AG08395 (cell line): ENCODE measurements at regions not wholly inside any gene's neighbourhood (a gene's known extent, or its start where the extent isn't known, plus 50 kb on each side); places are given as distances from the start of the nearest gene placed in this dataset.

Experiments used
- DNase-seq: peaks from one replicate; pipeline ENCODE4 v3.0.0; 2012; ENCODE audit warnings: mixed read lengths, low spot score

- DNase-seq, result no peak
Measured at GRCh38 chr2:12315224-12315623, 401.5 kb upstream of the TRIB2 start.

GRCh38 chr2:12316476-12316875, 400.3 kb upstream of the TRIB2 start:
- no peak for DNase-seq

GRCh38 chr2:12317286-12317685, 399.4 kb upstream of the TRIB2 start:
- no peak for DNase-seq

GRCh38 chr2:12317814-12318426, 398.8 kb upstream of the TRIB2 start:
- DNase-seq, result peak; percentile 86

- DNase-seq, result peak; percentile 76
Measured at GRCh38 chr2:12318427-12319057, 398.2 kb upstream of the TRIB2 start.

GRCh38 chr2:12320027-12320734, 396.6 kb upstream of the TRIB2 start:
- no peak for DNase-seq

GRCh38 chr2:12320991-12321641, 395.6 kb upstream of the TRIB2 start:
- DNase-seq, result peak; percentile 88

GRCh38 chr2:12321886-12322285, 394.9 kb upstream of the TRIB2 start:
- no peak for DNase-seq

GRCh38 chr2:12325806-12326205, 390.9 kb upstream of the TRIB2 start:
- DNase-seq, result no peak

- DNase-seq, result no peak
Measured at GRCh38 chr2:12326449-12327190, 390.1 kb upstream of the TRIB2 start.

GRCh38 chr2:12330916-12331315, 385.8 kb upstream of the TRIB2 start:
- peak; percentile 66 for DNase-seq

- DNase-seq, result no peak
Measured at GRCh38 chr2:12331698-12332097, 385.0 kb upstream of the TRIB2 start.

- DNase-seq, result no peak
Measured at GRCh38 chr2:12333293-12333692, 383.4 kb upstream of the TRIB2 start.

GRCh38 chr2:12334412-12334966, 382.2 kb upstream of the TRIB2 start:
- no peak for DNase-seq

- DNase-seq, result no peak
Measured at GRCh38 chr2:12335131-12335530, 381.6 kb upstream of the TRIB2 start.

- DNase-seq, result no peak
Measured at GRCh38 chr2:12335995-12336394, 380.7 kb upstream of the TRIB2 start.

- DNase-seq, result no peak
Measured at GRCh38 chr2:12338946-12339697, 377.6 kb upstream of the TRIB2 start.

GRCh38 chr2:12340164-12340563, 376.6 kb upstream of the TRIB2 start:
- DNase-seq, result peak; percentile 57

- no peak for DNase-seq
Measured at GRCh38 chr2:12341215-12341614, 375.5 kb upstream of the TRIB2 start.

- no peak for DNase-seq
Measured at GRCh38 chr2:12341920-12342319, 374.8 kb upstream of the TRIB2 start.

- DNase-seq, result no peak
Measured at GRCh38 chr2:12343141-12343540, 373.6 kb upstream of the TRIB2 start.
